T-helper 9 cell (primary cell): ENCODE measurements at regions not wholly inside any gene's neighbourhood (a gene's known extent, or its start where the extent isn't known, plus 50 kb on each side); places are given as distances from the start of the nearest gene placed in this dataset.
"Not testable (repeated sequence)": the region's sequence is repeated elsewhere in the genome, so short reads cannot be mapped to it uniquely, and the experiment has no call there.

ENCODE experiments used
- DNase-seq: peaks from one replicate; pipeline ENCODE4 v3.0.0-alpha.2; 2020

DNA sequence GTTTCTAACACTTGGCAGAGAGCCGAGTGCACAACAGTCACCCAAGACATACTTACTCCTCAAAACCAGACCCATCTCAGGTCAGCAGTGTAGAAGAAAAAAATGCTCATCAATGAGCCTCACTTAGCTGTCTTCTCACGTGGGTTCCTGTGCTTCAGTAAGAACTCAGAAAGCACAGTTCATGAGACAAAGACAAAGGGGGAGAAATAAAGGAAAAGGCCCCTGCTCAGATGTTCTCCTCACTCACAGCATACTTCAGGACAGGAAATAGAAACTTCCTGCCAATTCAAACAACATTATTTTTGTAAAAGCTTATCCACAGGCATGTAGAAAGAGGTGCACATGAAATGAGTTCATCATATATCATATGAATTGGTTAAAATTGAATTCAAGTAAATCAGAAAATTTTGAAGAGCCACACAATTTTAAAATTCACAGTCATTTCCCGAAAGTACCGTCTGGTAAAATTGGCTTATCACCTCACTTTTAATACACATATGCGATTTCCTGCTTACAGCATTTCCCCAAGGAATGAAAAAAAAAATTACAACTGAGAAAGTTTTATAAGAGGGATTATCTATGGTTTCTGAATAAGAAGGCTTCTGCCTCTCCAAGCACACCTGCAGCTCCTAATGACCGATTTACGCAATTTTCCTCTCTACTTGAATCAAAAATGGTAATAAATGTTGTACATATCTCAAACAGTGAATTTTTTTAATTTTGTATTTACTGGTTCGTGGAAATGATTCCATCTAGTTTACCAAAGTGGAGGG, 328.3 kb downstream of the TMEM167A start:
- DNase-seq = no peak

- no peak for DNase-seq
Measured at GRCh38 chr5:82747986-82748385, 329.2 kb downstream of the TMEM167A start.

GRCh38 chr5:82745016-82745415, 332.2 kb downstream of the TMEM167A start:
- DNase-seq = no peak

- no peak for DNase-seq
Measured at GRCh38 chr5:82738681-82739269, 338.4 kb downstream of the TMEM167A start.

DNA sequence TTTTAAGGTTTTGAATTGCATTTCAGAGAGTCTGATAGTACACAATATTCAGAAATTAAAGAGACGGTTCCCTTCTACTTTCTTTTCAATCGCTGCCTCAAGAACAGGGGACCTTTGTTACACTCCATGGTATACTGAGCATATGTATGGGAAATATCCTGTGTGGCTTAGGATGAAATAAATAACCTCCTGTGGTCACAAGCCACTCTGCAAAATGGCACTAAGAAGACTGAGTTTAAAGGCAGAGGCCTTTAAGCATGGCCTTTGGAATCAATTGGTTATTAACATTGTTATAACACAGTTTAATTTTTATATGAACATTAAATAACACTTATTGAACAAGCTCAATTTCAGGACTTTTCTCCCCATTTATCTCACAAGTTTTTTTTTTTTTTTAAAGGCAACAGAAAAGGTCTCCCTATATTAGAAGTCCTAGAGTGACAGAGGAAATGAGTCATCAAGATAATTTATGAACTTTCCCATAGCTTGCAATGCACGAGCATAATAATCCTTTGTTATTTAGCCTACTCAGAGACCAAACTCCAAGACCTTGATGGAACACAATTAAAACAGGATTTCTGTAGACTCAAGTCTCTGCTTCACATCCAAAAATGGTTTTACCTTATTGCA, 341.9 kb downstream of the TMEM167A start:
- DNase-seq = no peak

DNA sequence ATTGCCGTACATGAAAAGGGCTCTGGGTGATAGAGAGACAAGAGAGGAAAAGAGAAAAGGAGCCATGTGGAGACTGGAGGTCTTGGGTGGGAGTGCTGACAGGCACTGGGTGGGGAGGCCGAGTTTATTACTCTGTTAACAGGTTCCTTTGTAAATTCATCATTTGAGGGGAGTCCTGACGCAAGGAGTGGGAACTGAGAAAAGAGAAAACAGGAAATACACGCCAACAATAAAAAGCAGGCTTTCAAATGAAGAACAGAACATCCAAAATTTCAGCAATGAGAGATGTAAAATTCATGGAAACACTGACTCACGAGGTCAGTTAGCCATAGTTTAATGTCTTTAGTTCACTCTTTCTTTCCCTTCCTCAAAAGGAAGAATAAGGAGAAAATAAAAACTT, 342.8 kb downstream of the TMEM167A start:
- DNase-seq = no peak

DNA sequence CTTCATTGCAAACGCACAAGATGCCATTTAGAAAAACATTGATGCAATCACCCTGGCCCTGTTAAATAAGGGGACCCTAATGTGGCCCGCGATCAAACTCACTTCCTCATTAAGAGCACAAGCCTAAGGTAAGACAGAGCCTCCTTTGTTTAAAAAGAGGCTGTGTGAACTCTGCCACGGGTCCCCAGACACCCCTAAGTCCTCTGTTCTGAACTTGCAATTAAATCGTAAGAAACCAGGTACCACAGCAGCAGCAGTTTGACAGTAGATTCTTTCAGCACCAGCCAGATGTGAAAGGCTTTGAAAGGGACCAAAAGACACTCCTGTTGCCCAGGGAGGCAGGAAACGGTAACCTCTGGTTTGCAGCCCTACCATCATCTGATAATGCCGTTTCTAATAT, 346.3 kb downstream of the TMEM167A start:
- DNase-seq = no peak

DNA sequence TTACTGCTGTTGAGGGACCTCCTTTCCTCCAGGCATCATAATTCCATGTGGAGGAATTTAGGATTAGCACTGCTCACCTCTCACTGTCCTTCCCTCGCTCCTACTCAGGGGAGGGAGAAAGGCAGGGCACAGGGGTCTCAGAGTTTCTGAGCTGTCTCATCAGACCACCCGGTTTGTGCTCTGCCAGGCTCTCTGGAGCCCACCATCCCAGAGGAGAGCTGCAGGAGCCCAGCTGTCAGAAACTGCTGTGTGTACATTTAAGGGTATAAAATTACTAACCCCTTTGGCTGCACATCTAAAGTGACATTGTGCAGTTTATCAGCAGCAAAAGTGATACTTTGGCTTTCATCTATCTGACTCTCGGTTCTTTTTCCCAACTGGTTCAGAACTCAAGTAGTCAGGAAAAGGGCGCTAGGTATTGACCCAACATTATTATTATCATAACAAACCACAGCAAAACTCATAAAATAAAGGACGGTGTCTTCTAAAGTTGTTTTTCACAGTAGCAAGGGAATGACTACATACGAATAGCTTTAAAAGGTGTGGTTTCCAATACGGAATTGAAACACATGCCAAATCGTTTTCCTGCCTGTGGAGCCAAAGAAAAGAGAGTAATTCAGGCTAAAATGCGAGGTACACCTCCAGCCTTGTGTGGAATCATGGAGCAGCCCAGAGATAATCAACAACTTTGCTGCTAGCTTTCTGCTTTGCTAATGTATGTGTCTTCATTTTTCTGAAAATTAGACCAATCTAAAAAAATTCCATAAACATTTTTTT, 348.1 kb downstream of the TMEM167A start:
- no peak for DNase-seq

DNA sequence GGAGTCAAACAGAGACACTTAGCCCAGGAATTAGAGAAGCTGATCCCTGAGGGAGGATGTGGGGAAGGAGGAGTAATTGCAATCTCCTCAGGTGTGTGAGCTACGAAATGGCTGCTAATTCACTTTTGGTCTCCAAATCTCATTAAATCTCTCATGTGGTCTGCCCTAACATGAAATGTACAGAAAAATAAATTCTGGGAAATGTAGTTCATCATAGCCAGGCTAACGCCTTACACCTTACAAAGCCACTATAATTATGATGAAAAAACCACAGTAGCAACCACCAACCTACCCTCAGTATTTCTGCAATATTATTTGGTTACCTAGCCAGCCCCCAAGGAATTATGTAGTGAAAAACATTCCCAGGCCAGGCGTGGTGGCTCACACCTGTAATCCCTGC, 354.0 kb downstream of the TMEM167A start:
- no peak for DNase-seq

GRCh38 chr5:82721087-82721410, 356.1 kb downstream of the TMEM167A start:
- no peak for DNase-seq

- no peak for DNase-seq
Measured at GRCh38 chr5:82720213-82721086, 356.7 kb downstream of the TMEM167A start.

DNA sequence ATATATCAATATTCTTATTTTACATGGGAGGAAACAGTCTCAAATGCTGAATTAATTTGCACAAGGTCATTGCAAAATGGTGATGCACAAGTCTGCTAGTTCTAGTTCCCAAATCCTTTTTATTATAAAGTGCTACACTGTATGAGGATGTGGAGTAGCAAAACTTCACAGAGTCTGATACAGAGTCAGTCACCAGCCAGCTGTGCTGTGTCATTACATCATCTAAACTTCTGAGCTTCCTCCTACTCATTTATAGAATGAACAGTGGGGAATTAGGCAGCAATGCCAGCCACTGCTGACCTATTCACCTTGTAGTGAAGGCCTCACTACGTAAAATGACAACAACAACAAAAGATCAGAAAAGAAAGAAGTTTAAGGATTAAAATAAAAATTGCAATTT, 357.8 kb downstream of the TMEM167A start:
- no peak for DNase-seq

GRCh38 chr5:82717738-82718137, 359.5 kb downstream of the TMEM167A start:
- no peak for DNase-seq

DNA sequence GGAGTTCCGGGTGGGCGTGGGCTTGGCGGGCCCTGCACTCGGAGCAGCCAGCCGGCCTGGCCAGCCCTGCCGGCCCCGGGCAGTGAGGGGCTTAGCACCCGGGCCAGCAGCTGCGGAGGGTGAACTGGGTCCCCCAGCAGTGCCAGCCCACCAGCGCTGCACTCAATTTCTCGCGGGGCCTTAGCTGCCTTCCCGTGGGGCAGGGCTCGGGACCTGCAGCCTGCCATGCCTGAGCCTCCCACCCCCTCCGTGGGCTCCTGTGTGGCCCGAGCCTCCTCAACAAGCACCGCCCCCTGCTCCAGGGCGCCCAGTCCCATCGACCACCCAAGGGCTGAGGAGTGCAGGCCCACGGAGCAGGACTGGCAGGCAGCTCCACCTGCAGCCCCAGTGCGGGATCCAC, 362.5 kb downstream of the TMEM167A start:
- DNase-seq = not testable (repeated sequence)

- no peak for DNase-seq
Measured at GRCh38 chr5:82713811-82714210, 363.4 kb downstream of the TMEM167A start.

DNA sequence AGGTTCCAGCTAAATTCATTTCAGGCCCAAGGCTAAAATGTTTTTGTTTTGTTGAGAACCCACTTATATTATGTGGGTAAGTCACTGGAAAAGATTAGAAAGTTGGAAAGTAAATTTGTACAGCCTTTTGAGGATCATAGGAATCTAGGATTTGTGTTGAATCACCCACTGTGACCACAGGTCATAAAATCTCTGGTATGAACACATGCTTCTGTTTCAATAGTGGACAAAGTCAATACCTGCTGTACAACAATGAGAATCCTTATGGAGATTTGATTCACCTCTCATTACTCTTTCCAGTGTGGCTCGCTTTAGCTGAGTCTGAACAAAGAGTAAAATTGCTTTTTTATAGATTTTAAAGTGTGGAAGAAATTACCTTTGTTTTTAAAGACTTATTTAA, 369.5 kb downstream of the TMEM167A start:
- DNase-seq = no peak

DNA sequence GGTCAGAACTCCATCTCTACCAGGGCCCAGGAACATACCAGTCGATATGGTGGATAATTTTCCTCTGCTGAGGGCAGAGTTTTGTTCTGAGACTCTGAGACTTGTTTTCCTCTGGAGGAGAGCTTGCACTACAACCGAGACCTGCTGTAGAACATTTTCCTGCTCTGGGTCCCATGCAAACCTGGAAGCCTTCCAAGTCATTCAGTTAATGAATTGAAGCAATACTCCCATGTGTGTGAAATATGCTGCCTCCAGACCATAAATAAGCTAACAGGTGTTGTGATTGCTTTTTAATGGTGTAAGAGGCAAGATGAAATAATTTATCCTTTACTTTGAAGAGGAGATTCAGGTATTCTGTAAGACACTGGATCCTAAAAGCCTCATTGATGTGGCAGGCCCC, 372.8 kb downstream of the TMEM167A start:
- no peak for DNase-seq

DNA sequence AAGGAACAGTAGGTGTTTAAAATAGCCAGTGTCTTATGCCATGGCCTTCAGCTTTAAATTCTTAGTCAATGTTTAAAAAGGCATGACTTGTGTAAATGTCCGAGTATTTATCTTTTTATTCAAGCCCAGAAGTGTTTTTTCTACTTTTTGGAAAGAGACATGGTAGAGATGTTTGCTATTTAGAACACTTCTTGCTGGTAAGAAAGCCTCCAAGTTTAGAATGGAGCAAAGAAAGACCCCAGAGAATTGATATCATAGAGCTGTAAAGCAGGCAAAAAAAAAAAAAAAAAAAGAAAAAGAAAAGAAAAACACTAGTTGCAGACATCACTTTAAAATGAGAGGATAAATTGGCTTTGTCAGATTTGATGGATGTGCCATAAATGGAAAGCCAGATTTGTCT, 375.1 kb downstream of the TMEM167A start:
- DNase-seq = no peak

DNA sequence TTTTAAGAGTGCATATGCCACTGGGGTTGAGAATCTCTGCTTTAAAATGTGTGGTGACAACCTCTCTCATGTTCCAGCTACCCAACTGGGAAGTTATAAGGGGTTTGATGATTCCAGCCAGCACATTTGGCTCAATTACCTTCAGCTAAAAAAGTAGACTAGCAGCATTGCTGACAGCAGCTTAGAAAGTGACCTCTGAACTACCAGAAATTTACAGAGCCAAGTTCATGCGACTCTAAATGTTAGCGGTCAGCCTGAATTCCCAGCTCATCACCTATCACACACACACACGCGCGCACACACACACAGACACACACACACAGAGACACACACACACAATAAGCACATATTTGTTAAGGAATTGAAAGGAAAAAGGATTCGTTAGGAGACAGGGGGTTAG, 377.5 kb downstream of the TMEM167A start:
- DNase-seq = no peak

- no peak for DNase-seq
Measured at GRCh38 chr5:82698026-82698425, 379.2 kb downstream of the TMEM167A start.

- DNase-seq = no peak
Measured at GRCh38 chr5:82694711-82695285, 382.4 kb downstream of the TMEM167A start.

DNA sequence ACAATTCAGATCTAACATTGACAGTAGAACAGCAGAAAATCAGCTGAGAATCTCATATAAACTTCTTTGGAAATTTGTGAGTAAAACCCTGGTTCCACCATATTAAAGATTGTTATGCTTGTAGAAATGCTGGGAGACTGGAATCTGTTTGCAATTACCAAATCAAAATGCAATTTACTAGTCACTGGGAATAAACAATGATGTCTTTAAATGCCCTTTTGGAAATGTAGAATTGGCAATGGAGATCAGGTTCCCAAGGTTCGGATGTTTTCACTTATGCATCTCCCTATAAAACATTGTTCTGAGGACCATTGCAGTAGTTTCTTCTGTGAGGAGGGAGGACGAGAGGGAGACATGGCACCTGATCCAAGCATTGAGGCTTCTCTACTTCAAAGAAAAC, 384.4 kb downstream of the TMEM167A start:
- no peak for DNase-seq
